DMS 273 (cell line): ENCODE measurements at regions not wholly inside any gene's neighbourhood (a gene's known extent, or its start where the extent isn't known, plus 50 kb on each side); places are given as distances from the start of the nearest gene placed in this dataset.

Experiments used
- DNase-seq: peaks from one replicate; lab custom pipeline; 2025; ENCODE audit not compliant: unreplicated experiment; lab: John Stamatoyannopoulos, UW

GRCh38 chr17:34874478-34874877, 86.8 kb downstream of the CCT6B start:
- no peak for DNase-seq

GRCh38 chr17:34872640-34873039, 88.6 kb downstream of the CCT6B start:
- DNase-seq: no peak

GRCh38 chr17:34869641-34870040, 91.6 kb downstream of the CCT6B start:
- no peak for DNase-seq

GRCh38 chr17:34865716-34866115, 95.5 kb downstream of the CCT6B start:
- no peak for DNase-seq

- DNase-seq: peak; percentile 66
Measured at GRCh38 chr17:34862384-34862783, 98.9 kb downstream of the CCT6B start.

- no peak for DNase-seq
Measured at GRCh38 chr17:34861864-34862263, 99.4 kb downstream of the CCT6B start.

- no peak for DNase-seq
Measured at GRCh38 chr17:34859652-34860051, 101.6 kb downstream of the CCT6B start.

GRCh38 chr17:34858591-34859565, 102.4 kb downstream of the CCT6B start:
- peak; percentile 19 for DNase-seq

- no peak for DNase-seq
Measured at GRCh38 chr17:34853924-34854323, 107.3 kb downstream of the CCT6B start.

- DNase-seq: peak; percentile 12
Measured at GRCh38 chr17:34852614-34853013, 108.6 kb downstream of the CCT6B start.

GRCh38 chr17:34851961-34852540, 109.2 kb downstream of the CCT6B start:
- no peak for DNase-seq

- DNase-seq: no peak
Measured at GRCh38 chr17:34850964-34851363, 110.3 kb downstream of the CCT6B start.

GRCh38 chr17:34850023-34850422, 111.2 kb downstream of the CCT6B start:
- DNase-seq: peak; percentile 66

- no peak for DNase-seq
Measured at GRCh38 chr17:34847938-34848337, 113.3 kb downstream of the CCT6B start.

- DNase-seq: no peak
Measured at GRCh38 chr17:34845296-34845695, 116.0 kb downstream of the CCT6B start.

- no peak for DNase-seq
Measured at GRCh38 chr17:34843682-34844081, 117.6 kb downstream of the CCT6B start.

- DNase-seq: no peak
Measured at GRCh38 chr17:34842235-34842634, 119.0 kb downstream of the CCT6B start.

GRCh38 chr17:34841467-34841866, 119.8 kb downstream of the CCT6B start:
- DNase-seq: no peak

- no peak for DNase-seq
Measured at GRCh38 chr17:34840750-34841149, 120.5 kb downstream of the CCT6B start.

GRCh38 chr17:34837876-34838478, 123.3 kb downstream of the CCT6B start:
- no peak for DNase-seq

- DNase-seq: no peak
Measured at GRCh38 chr17:34832376-34832775, 128.9 kb downstream of the CCT6B start.

- no peak for DNase-seq
Measured at GRCh38 chr17:34827008-34827407, 134.3 kb downstream of the CCT6B start.
